HG03571 (cell line): ENCODE measurements at regions not wholly inside any gene's neighbourhood (a gene's known extent, or its start where the extent isn't known, plus 50 kb on each side); places are given as distances from the start of the nearest gene placed in this dataset.

Experiments
- ATAC-seq: cut with Tn5 transposase; IDR thresholded peaks from one replicate; pipeline ENCODE4 v1.9.1; 2021; ENCODE audit not compliant: unreplicated experiment

GRCh38 chr2:43129676-43130547, 96.5 kb downstream of the ZFP36L2 start:
- ATAC-seq = no peak

- ATAC-seq = no peak
Measured at GRCh38 chr2:43128559-43128955, 97.8 kb downstream of the ZFP36L2 start.

- no peak for ATAC-seq
Measured at GRCh38 chr2:43127941-43128558, 98.4 kb downstream of the ZFP36L2 start.

- ATAC-seq = no peak
Measured at GRCh38 chr2:43127208-43127940, 99.0 kb downstream of the ZFP36L2 start.

- no peak for ATAC-seq
Measured at GRCh38 chr2:43126817-43127207, 99.6 kb downstream of the ZFP36L2 start.

- no peak for ATAC-seq
Measured at GRCh38 chr2:43125090-43125998, 101.1 kb downstream of the ZFP36L2 start.

GRCh38 chr2:43124687-43125057, 101.7 kb downstream of the ZFP36L2 start:
- ATAC-seq = no peak

GRCh38 chr2:43123981-43124686, 102.3 kb downstream of the ZFP36L2 start:
- ATAC-seq = no peak

- no peak for ATAC-seq
Measured at GRCh38 chr2:43123486-43123885, 102.9 kb downstream of the ZFP36L2 start.

- ATAC-seq = no peak
Measured at GRCh38 chr2:43123028-43123427, 103.4 kb downstream of the ZFP36L2 start.

- ATAC-seq = no peak
Measured at GRCh38 chr2:43121580-43122314, 104.7 kb downstream of the ZFP36L2 start.

GRCh38 chr2:43119303-43119702, 107.1 kb downstream of the ZFP36L2 start:
- no peak for ATAC-seq

- no peak for ATAC-seq
Measured at GRCh38 chr2:43117521-43118143, 108.8 kb downstream of the ZFP36L2 start.

GRCh38 chr2:43116988-43117387, 109.4 kb downstream of the ZFP36L2 start:
- no peak for ATAC-seq

- no peak for ATAC-seq
Measured at GRCh38 chr2:43115881-43116280, 110.5 kb downstream of the ZFP36L2 start.

- no peak for ATAC-seq
Measured at GRCh38 chr2:43114210-43114609, 112.2 kb downstream of the ZFP36L2 start.

GRCh38 chr2:43111788-43112554, 114.4 kb downstream of the ZFP36L2 start:
- no peak for ATAC-seq

GRCh38 chr2:43110442-43110871, 115.9 kb downstream of the ZFP36L2 start:
- ATAC-seq = no peak
